ENCODE measurements at regions not wholly inside any gene's neighbourhood (a gene's known extent, or its start where the extent isn't known, plus 50 kb on each side); places are given as distances from the start of the nearest gene placed in this dataset.

- H3K27ac ChIP-seq (ENCODE audit: extremely low read length, insufficient read depth, low read length): no peak overlapping the region
- no peak overlapping the region for H3K4me2 ChIP-seq (ENCODE audit: low read depth, low read length)
- POLR2A ChIA-PET: no interaction called here
- H3K4me3 ChIP-seq (replicated peaks in 1 of 3; ENCODE audit: insufficient read depth in 1 of 3, low read depth in 2 of 3, low read length in 3 of 3): no peak overlapping the region
- ATAC-seq (no peak), FAIRE-seq (no peak), DNase-seq (ENCODE audit: low spot score) (no peak)
- 2% methylated on average over 7 of the region's 7 CpGs for WGBS (ENCODE audit: low lambda C conversion rate)
- H3K36me3 ChIP-seq (replicated peaks in 1 of 2; ENCODE audit: control insufficient read depth in 1 of 2, insufficient read depth in 2 of 2, low read length in 2 of 2): no peaks in the 10 kb centered on the region
- no peak overlapping the region for H2AFZ ChIP-seq (ENCODE audit: low read length)
- no peaks in the 10 kb centered on the region for H3K4me1 ChIP-seq (ENCODE audit: insufficient read depth, low read length)
- H3K9ac ChIP-seq (ENCODE audit: insufficient read depth, low read depth, low read length): no peak overlapping the region
- in situ Hi-C loops (cut with HindIII; ENCODE audit: extremely low pct_ligation_motif_present, low pct_unique_long_range_greater_than_20kb) (no loop called here), intact Hi-C loops (cut with micrococcal nuclease; ENCODE audit: unreplicated experiment) (no loop called here)
- no peaks in the 10 kb centered on the region for H3K79me2 ChIP-seq (ENCODE audit: insufficient read depth, low read length)
- H4K20me1 ChIP-seq (ENCODE audit: insufficient read depth, low read length): no peaks in the 10 kb centered on the region
- H3K9me3 ChIP-seq (ENCODE audit: low read length): no peaks in the 10 kb centered on the region
- no TSS peak for BruUV-seq (replicated peaks)
- TF ChIP-seq ONECUT2 (CRISPR knock-in tag; IDR thresholded peaks at IDR 0.05) (no peak), MAFK (conservative IDR thresholded peaks at IDR 0.05 in 1 of 2, IDR thresholded peaks at IDR 0.05 in 1 of 2; ENCODE audit: low read length in 2 of 2) (peak in 1 of 2 experiments; percentile 45; a peak in 3 of 4 replicates), MAFF (IDR thresholded peaks at IDR 0.05; ENCODE audit: low read depth, low read length) (peak; percentile 47; the same call in 1 of the 2 replicates)
- CTCF ChIA-PET (ENCODE audit: low intra/inter-chr PET ratio, low total read pairs): no interaction called here
- H3K27me3 ChIP-seq (ENCODE audit: control insufficient read depth in 1 of 2, insufficient read depth in 2 of 2, low read length in 2 of 2): no peaks in the 10 kb centered on the region
Measured at GRCh38 chr4:20565075-20565721, 135.1 kb upstream of the PACRGL start.

GRCh38 chr4:20570981-20571715, 129.1 kb upstream of the PACRGL start:
- DNase-seq (ENCODE audit: low spot score) (no peak), FAIRE-seq (no peak), ATAC-seq (no peak)
- POLR2A ChIA-PET: no interaction called here
- H4K20me1 ChIP-seq (ENCODE audit: insufficient read depth, low read length): no peaks in the 10 kb centered on the region
- no peak for TF ChIP-seq HDAC1 (CRISPR knock-in tag; IDR thresholded peaks at IDR 0.05)
- no peak for TF ChIP-seq ZBTB26 (CRISPR knock-in tag; IDR thresholded peaks at IDR 0.05; ENCODE audit: borderline replicate concordance)
- TF ChIP-seq ZNF3 (CRISPR knock-in tag; IDR thresholded peaks at IDR 0.05): no peak
- no peak for TF ChIP-seq ZNF569 (CRISPR knock-in tag; IDR thresholded peaks at IDR 0.05; ENCODE audit: borderline replicate concordance)
- no peak for TF ChIP-seq PITX1 (CRISPR knock-in tag; IDR thresholded peaks at IDR 0.05)
- no peaks in the 10 kb centered on the region; a peak in 1 of 5 replicates for H3K27me3 ChIP-seq (ENCODE audit: control insufficient read depth in 1 of 2, insufficient read depth in 2 of 2, low read length in 2 of 2)
- CTCF ChIA-PET (ENCODE audit: low intra/inter-chr PET ratio, low total read pairs): no interaction called here
- intact Hi-C loops (cut with micrococcal nuclease; ENCODE audit: unreplicated experiment): no loop called here
- no peak overlapping the region for H3K4me2 ChIP-seq (ENCODE audit: low read depth, low read length)
- H3K4me1 ChIP-seq (ENCODE audit: insufficient read depth, low read length): no peaks in the 10 kb centered on the region
- H3K9ac ChIP-seq (ENCODE audit: insufficient read depth, low read depth, low read length): no peak overlapping the region
- in situ Hi-C loops (cut with HindIII; ENCODE audit: extremely low pct_ligation_motif_present, low pct_unique_long_range_greater_than_20kb): no loop called here
- no peak overlapping the region for H2AFZ ChIP-seq (ENCODE audit: low read length)
- H3K9me3 ChIP-seq (ENCODE audit: low read length): no peaks in the 10 kb centered on the region
- H3K36me3 ChIP-seq (replicated peaks in 1 of 2; ENCODE audit: control insufficient read depth in 1 of 2, insufficient read depth in 2 of 2, low read length in 2 of 2): no peaks in the 10 kb centered on the region
- no TSS peak for BruUV-seq (replicated peaks)
- no peak overlapping the region for H3K4me3 ChIP-seq (replicated peaks in 1 of 3; ENCODE audit: insufficient read depth in 1 of 3, low read depth in 2 of 3, low read length in 3 of 3)
- no peak overlapping the region for H3K27ac ChIP-seq (ENCODE audit: extremely low read length, insufficient read depth, low read length)
- 0% methylated on average over 2 of the region's 2 CpGs for WGBS (ENCODE audit: low lambda C conversion rate)
- no peaks in the 10 kb centered on the region for H3K79me2 ChIP-seq (ENCODE audit: insufficient read depth, low read length)
